GM08714 (cell line): ENCODE measurements at regions not wholly inside any gene's neighbourhood (a gene's known extent, or its start where the extent isn't known, plus 50 kb on each side); places are given as distances from the start of the nearest gene placed in this dataset.
"Not testable (repeated sequence)": the region's sequence is repeated elsewhere in the genome, so short reads cannot be mapped to it uniquely, and the experiment has no call there.

Source experiments
- H3K4me3 ChIP-seq: fragments of 200-500 bp; sonication (Bioruptor generic); 2 replicates; pipeline ENCODE4 v1.5.1; 2014; ENCODE audit warnings: mild to moderate bottlenecking, low read length, inconsistent platforms
- ZNF274 ChIP-seq: IDR thresholded peaks from 2 replicates; pipeline ENCODE4 v1.6.1; 2012; ENCODE audit warnings: mild to moderate bottlenecking, low read depth, low read length

DNA sequence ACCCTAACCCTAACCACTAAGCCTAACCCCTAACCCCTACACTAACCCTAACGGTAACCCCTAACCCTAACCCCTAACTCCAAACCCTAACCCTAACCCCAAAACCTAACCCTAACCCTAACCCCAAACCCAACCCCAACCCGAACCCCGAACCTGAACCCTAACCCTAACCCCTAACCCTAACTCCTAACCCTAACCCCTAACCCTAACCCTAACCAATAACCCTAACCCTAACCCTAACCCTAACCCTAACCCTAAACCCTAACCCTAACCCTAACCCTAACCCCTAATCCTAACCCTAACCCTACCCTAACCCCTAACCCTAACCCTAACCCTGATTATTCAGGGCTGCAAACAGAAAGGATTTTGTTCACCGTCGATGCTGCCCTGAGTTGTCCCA lies 144.6 kb upstream of the DUSP22 start:
- not testable (repeated sequence) for H3K4me3 ChIP-seq

DNA sequence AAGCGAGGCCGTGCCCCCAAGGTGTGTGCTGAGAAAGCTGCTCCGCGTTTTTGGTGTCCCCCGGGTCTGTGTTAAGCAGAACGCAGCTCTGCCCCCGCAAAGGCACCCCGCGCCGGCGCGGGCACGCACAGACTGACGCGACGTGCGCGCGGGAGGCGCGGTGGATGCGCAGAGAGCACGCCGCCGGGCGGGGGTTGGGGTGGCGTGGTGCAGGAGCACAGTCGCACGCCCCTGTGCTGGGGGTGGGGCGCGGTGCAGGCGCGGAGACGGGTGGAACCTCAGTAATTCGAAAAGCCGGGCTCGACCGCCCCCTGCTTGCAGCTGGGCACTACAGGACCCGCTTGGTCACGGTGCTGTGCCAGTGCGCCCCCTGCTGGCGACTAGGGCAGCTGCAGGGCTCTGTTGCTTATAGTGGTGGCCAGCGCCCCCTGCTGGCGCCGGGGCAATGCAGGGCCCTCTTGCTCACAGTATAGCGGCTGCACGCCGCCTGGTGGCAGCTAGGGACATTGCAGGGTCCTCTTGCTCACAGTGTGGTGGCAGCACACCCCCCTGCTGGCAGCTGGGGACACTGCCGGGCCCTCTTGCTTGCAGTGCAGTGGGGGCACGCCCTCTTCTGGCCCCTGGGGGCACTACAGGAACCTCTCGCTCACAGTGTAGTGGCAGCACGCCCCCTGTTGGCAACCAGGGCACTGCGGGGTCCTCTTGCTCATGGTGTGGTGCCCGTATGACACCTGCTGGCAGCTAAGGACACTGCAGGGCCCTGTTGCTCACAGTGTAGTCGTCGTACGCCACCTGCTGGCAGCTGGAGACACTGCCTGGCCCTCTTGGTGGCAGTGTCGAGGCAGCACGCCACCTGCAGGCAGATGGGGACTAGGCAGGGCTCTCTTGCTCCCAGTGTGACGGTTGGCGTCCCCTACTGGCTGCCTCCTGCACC lies 144.0 kb upstream of the DUSP22 start:
- not testable (repeated sequence) for H3K4me3 ChIP-seq

DNA sequence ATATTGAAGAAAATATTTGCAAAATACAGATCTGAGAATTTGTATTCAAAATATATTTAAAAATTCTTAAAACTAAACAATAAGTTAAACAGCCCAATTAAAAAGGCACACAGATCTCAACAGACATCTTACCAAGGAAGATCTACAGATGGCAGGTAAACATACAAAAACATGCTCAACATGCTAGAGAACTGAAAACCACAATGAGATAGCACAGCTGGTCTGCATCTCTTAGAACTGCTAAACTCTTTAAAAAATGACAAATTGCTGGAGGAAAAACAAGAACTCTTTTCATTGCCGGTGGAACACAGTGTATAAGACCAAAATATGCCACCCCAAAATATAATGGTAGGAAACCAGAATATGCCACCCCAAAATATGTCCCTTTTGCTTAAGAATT lies 142.1 kb upstream of the DUSP22 start:
- not testable (repeated sequence) for H3K4me3 ChIP-seq

DNA sequence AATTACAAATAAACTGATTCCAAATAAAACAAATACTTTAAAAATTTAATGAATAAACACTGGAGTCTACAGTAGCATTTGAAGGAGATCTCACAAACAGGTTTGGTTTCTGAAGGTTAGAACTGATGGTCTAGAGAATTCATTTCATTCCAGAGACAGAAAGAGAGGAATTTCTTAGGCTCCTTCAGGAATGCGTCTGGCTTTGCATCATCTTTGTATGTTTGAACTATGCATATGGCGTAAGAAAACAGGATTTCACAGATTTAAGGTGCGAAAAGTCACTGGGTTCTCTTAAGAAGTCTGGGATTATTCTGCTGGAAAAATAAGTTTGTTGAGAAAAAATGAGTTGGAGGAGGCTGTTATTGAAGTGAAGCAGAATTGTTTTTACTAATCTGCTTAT lies 139.9 kb upstream of the DUSP22 start:
- H3K4me3 ChIP-seq, result not testable (repeated sequence)

DNA sequence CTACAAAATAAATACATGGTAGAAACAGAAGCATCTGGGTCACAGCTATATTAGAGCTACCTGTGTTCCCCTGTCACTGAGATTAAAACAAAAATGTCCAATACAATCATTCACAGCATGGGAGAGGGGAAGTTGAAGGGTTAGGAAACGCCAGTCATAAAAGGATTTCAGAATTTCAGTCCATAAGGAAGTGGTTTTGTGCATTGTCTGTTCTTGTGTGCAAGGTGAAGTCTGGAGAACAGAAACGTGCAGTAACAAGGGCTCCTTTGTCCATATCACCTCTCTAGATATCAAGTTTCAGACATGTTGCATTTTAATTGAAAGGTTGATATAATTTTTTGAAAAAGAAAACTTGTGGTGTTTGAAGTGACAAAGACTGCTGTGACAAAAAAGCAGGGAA lies 139.3 kb upstream of the DUSP22 start:
- H3K4me3 ChIP-seq, result not testable (repeated sequence)

DNA sequence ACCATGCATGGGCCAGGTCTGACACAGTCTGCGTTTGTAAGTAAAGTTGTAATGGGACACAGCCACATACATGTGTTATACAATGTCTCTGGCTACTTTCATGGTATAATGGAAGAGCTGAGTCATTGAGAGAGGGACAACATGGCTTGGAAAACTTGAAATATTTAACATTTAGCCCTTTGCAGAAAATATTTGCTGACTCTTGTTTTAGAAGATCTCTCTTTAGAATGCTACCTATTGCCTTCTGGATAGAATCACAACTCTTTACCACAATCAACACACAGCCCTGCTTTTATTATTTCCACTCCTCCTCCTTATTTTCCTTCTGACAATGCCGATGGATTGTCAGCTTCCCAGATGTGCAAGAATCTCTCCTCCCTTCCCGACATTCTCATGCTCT lies 138.4 kb upstream of the DUSP22 start:
- H3K4me3 ChIP-seq, result not testable (repeated sequence)

DNA sequence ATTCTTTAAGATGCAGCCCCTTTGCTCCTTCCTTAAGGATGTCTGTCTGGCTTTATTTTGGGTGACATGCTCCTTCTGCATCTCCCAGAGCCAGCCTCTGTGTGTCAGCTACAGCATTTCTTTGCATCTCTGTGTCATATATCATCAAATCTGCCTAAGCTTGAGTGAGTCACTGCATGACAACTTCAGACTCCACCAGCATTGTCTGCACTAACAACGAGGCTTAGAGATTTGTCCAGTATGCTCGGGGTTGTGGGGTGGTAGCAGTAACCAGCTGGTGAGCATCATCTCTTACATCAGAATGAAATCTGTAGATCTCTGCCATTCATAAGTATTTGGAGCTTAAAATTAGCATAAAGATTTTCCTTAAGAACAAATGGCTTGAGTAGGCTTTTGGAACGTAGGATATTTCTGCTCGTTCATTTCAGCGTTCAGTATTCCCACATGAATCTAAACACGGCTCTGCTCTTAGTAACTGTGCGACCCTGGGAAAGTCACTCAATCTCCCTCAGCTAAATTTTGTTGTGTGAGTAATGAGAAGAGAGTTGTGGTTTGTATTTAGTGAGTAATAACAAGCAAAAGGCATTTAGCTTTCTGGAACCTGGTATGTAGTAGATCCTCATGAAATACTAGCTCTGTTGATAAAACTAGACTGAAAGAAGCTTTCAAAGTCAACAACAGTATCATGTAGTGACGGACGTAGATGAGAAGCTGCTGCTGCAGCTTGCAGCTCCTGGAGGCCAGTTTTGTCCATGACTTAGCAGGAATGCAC lies 137.8 kb upstream of the DUSP22 start:
- not testable (repeated sequence) for H3K4me3 ChIP-seq

DNA sequence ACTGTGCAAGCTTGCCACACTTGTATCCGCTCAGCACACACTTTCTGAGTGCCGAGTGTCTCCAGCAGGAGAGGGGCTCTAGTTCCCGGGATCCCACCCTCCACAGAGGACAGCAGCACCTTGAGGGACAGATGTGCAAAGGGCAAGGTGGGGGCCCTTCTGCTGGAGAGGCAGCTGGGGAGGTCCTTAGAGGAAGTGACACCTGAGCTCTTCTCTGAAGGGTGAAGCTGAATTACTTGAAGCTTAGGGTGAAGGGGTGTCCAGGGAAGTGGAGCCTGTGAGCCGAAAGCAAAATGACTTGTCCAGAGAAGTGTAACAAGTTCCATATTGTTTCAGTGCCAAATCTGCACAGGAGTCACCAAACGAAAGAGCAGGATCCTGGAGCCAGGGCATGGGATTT lies 136.3 kb upstream of the DUSP22 start:
- no peak overlapping the region for H3K4me3 ChIP-seq
- TF ChIP-seq ZNF274, result no peak

DNA sequence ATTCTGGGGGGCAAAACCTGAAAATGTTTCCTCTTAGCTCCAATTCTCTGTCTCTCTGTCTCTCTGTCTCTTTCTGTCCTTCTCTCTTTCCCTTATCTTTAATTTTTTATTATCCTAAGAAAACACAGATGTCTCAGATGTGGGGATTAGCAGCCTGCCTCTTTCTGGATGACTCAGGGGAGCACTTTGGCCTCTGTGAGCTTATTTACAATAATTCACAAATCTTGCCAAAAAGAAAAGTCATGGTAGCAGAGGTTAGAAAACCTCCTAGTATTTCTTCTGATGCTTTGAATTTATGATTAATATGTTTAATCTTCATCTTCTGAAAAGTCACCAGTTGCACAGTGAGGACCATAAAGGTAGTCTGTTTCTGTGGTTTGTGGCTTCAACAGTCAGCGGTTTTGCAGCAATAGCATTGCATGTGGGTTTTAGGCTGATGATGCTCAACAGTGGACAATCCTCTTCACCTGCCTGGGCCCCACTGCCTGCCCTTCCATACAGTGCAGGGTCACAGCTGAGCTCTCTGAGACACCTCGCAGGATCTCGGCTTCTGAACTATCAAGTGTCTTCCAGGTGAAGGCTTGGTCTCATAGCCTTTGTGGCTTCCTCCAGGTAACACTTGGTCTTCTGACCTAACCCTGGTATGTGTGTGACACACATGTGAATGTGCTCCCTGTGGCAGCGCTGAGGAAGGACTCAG lies 135.7 kb upstream of the DUSP22 start:
- not testable (repeated sequence) for H3K4me3 ChIP-seq

DNA sequence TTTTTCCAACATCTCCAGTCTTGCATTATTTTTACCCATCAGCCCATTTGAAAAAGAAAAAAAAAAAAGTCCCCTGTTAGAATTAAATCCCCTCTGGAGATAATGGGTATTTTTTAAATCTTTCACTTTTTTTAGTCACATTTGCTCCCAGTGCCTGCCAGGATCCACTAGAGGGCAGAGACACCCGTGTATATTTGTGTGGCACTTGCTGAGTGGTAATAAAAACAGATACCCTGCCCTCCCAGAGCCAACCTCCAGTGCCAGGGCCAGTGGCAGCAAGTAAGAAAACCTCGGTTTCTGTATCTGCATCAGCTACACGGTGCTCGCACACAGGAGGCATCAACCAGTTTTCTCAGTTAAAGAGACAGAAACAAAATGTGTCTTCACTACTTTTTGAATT lies 135.1 kb upstream of the DUSP22 start:
- H3K4me3 ChIP-seq, result not testable (repeated sequence)

DNA sequence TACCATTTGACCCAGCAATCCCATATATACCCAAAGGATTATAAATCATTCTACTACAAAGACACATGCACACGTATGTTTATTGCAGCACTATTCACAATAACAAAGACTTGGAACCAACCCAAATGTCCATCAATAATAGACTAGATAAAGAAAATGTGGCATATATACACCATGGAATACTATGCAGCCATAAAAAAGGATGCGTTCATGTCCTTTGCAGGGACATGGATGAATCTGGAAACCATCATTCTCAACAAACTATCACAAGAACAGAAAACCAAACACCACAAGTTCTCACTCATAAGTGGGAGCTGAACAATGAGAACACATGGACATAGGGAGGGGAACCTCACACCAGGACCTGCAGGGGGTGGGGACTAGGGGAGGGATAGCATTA lies 130.6 kb upstream of the DUSP22 start:
- not testable (repeated sequence) for H3K4me3 ChIP-seq

DNA sequence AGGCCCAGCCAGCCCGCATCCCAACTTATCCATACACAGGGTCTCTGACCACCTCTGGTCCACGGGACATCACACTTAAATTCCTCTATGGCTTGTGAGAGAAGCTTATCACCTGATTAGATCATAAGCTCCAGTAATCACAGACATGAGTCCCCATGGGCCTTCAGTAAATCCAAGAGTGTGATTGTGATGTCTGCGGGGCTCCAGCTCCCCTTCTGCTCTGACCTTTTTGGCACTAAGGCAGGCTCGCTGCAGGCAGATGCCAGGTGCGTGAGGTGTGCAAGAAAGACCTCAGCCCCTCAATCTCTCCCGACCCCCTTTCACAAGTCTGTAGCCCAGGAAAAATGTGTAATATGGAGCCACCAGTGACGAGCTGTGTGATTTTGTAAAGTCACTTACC lies 127.6 kb upstream of the DUSP22 start:
- no peak overlapping the region for H3K4me3 ChIP-seq
- no peak for TF ChIP-seq ZNF274

DNA sequence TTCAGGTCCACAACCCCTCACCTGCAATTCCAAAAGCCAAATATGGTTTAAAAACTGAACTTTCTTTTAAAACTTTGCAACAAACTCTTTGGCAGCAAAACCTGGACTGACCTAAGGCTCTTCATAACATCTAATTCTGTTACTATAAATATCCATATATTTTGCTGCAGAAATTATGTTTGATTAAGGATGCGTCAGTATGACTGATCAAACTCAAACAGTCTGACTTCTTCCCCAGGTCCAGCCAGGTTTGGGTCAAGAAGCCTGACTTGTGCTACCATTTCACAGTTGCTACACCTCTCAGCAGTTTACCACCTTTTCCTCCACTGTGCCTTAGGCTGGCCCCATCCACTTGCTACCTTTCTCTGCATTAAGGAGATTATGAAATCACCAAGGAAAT lies 127.0 kb upstream of the DUSP22 start:
- no peak for TF ChIP-seq ZNF274
- H3K4me3 ChIP-seq, result no peak overlapping the region

DNA sequence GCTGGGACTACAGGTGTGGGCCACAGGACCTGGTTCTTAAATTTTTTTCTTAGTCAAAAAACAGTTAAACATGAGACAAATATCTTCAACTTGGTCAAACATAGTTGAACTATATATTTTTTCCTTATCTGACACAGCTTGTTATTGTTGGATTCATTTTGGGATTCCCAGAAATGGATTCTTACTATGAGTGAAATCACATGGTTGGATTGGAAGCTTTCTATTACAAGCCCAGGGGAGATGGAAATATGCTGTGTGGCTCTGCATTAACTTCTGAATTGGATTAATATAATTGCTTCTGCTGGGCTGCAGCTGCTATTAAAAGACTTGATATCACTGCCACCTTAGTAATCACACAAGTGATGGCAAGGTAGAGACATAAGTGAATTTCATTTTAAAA lies 126.4 kb upstream of the DUSP22 start:
- H3K4me3 ChIP-seq, result no peak overlapping the region
- TF ChIP-seq ZNF274, result no peak

DNA sequence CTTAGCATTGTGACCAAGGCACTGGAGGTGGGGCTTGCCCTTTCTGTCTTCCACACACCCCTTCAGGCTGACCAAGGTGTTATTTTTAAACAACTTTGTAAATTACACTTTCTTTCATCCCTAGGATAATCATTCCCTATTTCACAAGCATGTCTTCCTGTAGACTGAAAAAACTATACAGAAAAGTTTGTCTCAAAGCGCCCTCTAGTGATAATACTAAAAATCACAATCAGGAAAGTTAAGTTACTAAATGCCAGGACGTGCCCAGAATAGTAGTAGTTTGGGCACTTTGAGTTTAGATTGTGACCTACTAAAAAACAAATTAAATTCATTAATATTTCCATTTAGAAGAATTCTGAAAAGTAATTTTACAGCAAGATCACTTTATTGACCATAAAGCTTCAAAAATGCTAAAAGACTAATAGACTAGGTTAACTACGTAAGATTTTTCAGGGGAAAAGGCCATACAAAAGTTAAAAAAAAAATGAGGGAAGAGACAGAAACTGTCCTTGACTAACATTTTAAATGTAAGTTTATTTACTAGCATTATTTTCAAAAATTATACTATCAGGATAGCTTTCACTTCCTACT lies 123.3 kb upstream of the DUSP22 start:
- H3K4me3 ChIP-seq, result no peak overlapping the region
- no peak for TF ChIP-seq ZNF274
